ENCODE measurements at regions not wholly inside any gene's neighbourhood (a gene's known extent, or its start where the extent isn't known, plus 50 kb on each side); places are given as distances from the start of the nearest gene placed in this dataset.

DNA sequence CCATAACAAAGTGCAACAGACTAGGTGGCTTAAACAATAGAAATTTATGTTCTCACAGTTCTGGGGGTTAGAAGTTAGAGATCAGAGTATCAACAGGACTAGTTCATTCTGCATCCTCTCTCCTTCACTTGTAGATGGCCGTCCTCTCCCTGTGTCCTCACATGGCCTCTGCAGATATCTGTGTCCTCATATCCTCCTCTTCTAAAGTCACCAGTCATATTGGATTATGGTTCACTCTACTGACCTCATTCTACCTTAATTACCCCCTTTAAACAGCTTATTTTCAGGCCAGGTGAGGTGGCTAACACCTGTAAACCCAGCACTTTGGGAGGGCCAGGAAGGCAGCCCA, 135.1 kb downstream of the RAB38 start:
- TF ChIP-seq EZH2 (IDR thresholded peaks at IDR 0.05) (no peak), POLR2AphosphoS5 (IDR thresholded peaks at IDR 0.05; ENCODE audit: borderline replicate concordance, low read depth, low read length) (no peak)
